GM12891 (cell line): ENCODE measurements at regions not wholly inside any gene's neighbourhood (a gene's known extent, or its start where the extent isn't known, plus 50 kb on each side); places are given as distances from the start of the nearest gene placed in this dataset.

Experiments used
- POLR2A ChIP-seq: IDR thresholded peaks from 2 replicates; pipeline ENCODE4 v1.6.1; 2011; ENCODE audit warnings: low read depth, low read length, control low read depth
- POLR2AphosphoS5 ChIP-seq: IDR thresholded peaks from 2 replicates; pipeline ENCODE4 v1.6.1; 2011; ENCODE audit warnings: low read depth, low read length, control low read depth

DNA sequence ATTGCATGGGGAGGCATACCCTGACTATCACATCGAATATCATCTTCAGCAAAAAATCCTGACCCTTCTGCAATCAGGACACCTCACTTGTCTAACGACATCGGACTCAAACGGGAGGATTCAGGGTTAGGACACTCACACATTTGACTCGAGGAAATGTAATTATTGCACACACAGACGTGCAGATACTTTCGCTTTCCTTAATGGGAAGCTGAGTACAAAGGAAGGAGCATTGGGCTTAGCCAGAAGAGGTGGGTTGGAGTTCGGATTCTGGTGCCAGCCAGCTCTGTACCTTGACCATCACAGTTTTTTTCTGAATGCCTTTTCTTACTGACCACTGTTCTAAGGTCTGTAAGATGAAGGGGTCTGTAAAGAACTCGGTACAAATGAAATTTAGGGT lies 260.4 kb downstream of the GALC start:
- TF ChIP-seq POLR2AphosphoS5 (no peak), POLR2A (no peak)
